CD14-positive monocyte (primary cell): ENCODE measurements at regions not wholly inside any gene's neighbourhood (a gene's known extent, or its start where the extent isn't known, plus 50 kb on each side); places are given as distances from the start of the nearest gene placed in this dataset.
"Not testable (repeated sequence)": the region's sequence is repeated elsewhere in the genome, so short reads cannot be mapped to it uniquely, and the experiment has no call there.

Source experiments
- DNase-seq, 3 donors: peaks; one replicate each; pipeline ENCODE4 v3.0.0-alpha.2; 2011 to 2022
- H2AFZ ChIP-seq: 2 replicates; pipeline ENCODE4 v1.6.0; 2012; ENCODE audit warnings: mild to moderate bottlenecking, low read depth, low read length, inconsistent platforms; ENCODE audit not compliant: insufficient read depth, poor library complexity, severe bottlenecking
- H3K27ac ChIP-seq, 2 donors: 1 replicate in 1 of 2; 2 replicates in 1 of 2; pipeline ENCODE4 v1.5.1; 2012 to 2013; ENCODE audit warnings: low read length in 2 of 2, control low read depth in 1 of 2, inconsistent platforms in 1 of 2, low read depth in 1 of 2, mild to moderate bottlenecking in 1 of 2
- H3K27me3 ChIP-seq, 2 donors: one replicate each; pipeline versions ENCODE4 v1.6.0 to v1.6.1; 2011 to 2013; ENCODE audit warnings: low read length in 2 of 2; ENCODE audit not compliant: control insufficient read depth in 2 of 2, insufficient read depth in 2 of 2
- H3K36me3 ChIP-seq, 2 donors: replicated peaks in 1 of 2; 1 replicate in 1 of 2; 2 replicates in 1 of 2; pipeline versions ENCODE4 v1.5.1 to v1.6.1; 2012 to 2013; ENCODE audit warnings: low read length in 2 of 2, control low read depth in 1 of 2, inconsistent platforms in 1 of 2, mild to moderate bottlenecking in 1 of 2; ENCODE audit not compliant: insufficient read depth in 2 of 2, control insufficient read depth in 1 of 2
- H3K4me1 ChIP-seq, 2 donors: 1 replicate in 1 of 2; 2 replicates in 1 of 2; pipeline versions ENCODE4 v1.5.1 to v1.6.1; 2012 to 2013; ENCODE audit warnings: low read length in 2 of 2, control low read depth in 1 of 2, inconsistent platforms in 1 of 2, mild to moderate bottlenecking in 1 of 2, moderate library complexity in 1 of 2; ENCODE audit not compliant: insufficient read depth in 2 of 2, control insufficient read depth in 1 of 2
- H3K4me2 ChIP-seq: replicated peaks from 2 replicates; pipeline ENCODE3; 2012; ENCODE audit warnings: low read length, moderate library complexity, mild to moderate bottlenecking; ENCODE audit not compliant: poor library complexity, severe bottlenecking; ENCODE audit errors: extremely low read depth
- H3K4me3 ChIP-seq, 3 experiments: fragments of 200-600 bp in 1 of 3; sonication (generic) in 1 of 3; replicated peaks in 1 of 3; 1 replicate in 2 of 3; 2 replicates in 1 of 3; pipeline ENCODE4 v1.5.1; 2011 to 2013; ENCODE audit warnings: low read length in 3 of 3, mild to moderate bottlenecking in 3 of 3, control low read depth in 2 of 3, low read depth in 2 of 3, inconsistent platforms in 1 of 3, moderate library complexity in 1 of 3
- H3K79me2 ChIP-seq: 2 replicates; pipeline ENCODE4 v1.6.0; 2012; ENCODE audit warnings: mild to moderate bottlenecking, control low read depth, inconsistent platforms, low read length, moderate library complexity; ENCODE audit not compliant: insufficient read depth
- H3K9ac ChIP-seq: 2 replicates; pipeline ENCODE4 v1.6.0; 2017; ENCODE audit warnings: low read length, mild to moderate bottlenecking; ENCODE audit not compliant: insufficient read depth, poor library complexity, severe bottlenecking
- H3K9me3 ChIP-seq, 2 donors: replicated peaks in 1 of 2; 1 replicate in 1 of 2; 2 replicates in 1 of 2; pipeline versions ENCODE4 v1.5.1 to v1.6.1; 2012 to 2013; ENCODE audit warnings: low read length in 2 of 2, control low read depth in 1 of 2; ENCODE audit not compliant: control insufficient read depth in 1 of 2, insufficient read depth in 1 of 2
- H4K20me1 ChIP-seq: 2 replicates; pipeline ENCODE4 v1.6.0; 2012; ENCODE audit warnings: mild to moderate bottlenecking, low read length, control low read depth, moderate library complexity; ENCODE audit not compliant: insufficient read depth
- H3K27ac Mint-ChIP-seq, 7 donors: one replicate each; pipeline ENCODE4 v1.8.0; 2020; ENCODE audit warnings: mild to moderate bottlenecking in 7 of 7, mixed read lengths in 7 of 7, moderate library complexity in 6 of 7, inconsistent platforms in 2 of 7
- H3K27me3 Mint-ChIP-seq, 3 donors: one replicate each; pipeline ENCODE4 v1.8.0; 2021 to 2022; ENCODE audit warnings: low read depth in 3 of 3, mild to moderate bottlenecking in 3 of 3, mixed read lengths in 3 of 3, moderate library complexity in 3 of 3, inconsistent platforms in 1 of 3
- H3K36me3 Mint-ChIP-seq, 2 donors: one replicate each; pipeline ENCODE4 v1.8.0; 2020; ENCODE audit warnings: mixed read lengths in 2 of 2, inconsistent platforms in 1 of 2, mild to moderate bottlenecking in 1 of 2
- H3K4me1 Mint-ChIP-seq: one replicate; pipeline ENCODE4 v1.8.0; 2020; ENCODE audit warnings: mild to moderate bottlenecking, mixed read lengths
- H3K4me3 Mint-ChIP-seq, 2 donors: one replicate each; pipeline ENCODE4 v1.8.0; 2020; ENCODE audit warnings: mild to moderate bottlenecking in 2 of 2, mixed read lengths in 2 of 2, moderate library complexity in 1 of 2
- H3K9me3 Mint-ChIP-seq, 7 donors: one replicate each; pipeline ENCODE4 v1.8.0; 2020 to 2022; ENCODE audit warnings: mixed read lengths in 7 of 7, mild to moderate bottlenecking in 6 of 7, moderate library complexity in 6 of 7, inconsistent platforms in 2 of 7
- WGBS: methylation state at CpG from one replicate; pipeline ENCODE4 v1.1.5; 2013; ENCODE audit warnings: missing lambda C conversion rate; ENCODE audit not compliant: insufficient coverage; 5-methylcytosine and 5-hydroxymethylcytosine counted together
- intact Hi-C, 2 donors: fragments of 100-400 bp; cut with micrococcal nuclease; formaldehyde crosslinking; loops; one replicate each; pipeline versions ENCODE4 v1.15.0 to v1.15.1; 2023
- TF ChIP-seq, protein P1 (sequence below): fragments of 200-600 bp; IDR thresholded peaks from one replicate; pipeline ENCODE4 v1.8.0; 2022; ENCODE audit warnings: antibody characterized with exemption, mild to moderate bottlenecking

DNA sequence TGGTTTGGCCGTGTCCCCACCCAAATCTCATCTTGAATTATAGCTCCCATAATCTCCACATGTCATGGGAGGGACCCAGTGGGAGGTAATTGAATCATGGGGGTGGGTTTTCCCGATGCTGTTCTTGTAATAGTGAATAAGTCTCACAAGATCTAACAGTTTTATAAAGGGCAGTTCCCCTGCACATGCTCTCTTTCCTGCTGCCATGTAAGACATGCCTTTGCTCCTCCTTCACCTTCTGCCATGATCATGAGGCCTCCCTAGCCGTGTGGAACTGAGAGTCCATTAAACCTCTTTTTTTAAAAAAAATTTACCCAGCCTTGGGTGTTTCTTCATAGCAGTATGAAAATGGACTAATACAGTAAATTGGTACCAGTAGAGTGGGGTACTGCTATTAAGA lies 510.6 kb upstream of the FANCL start:
- intact Hi-C loops, H3K27me3 Mint-ChIP-seq, H2AFZ ChIP-seq, H3K4me3 Mint-ChIP-seq, H3K27ac Mint-ChIP-seq, H4K20me1 ChIP-seq, H3K36me3 ChIP-seq, H3K79me2 ChIP-seq, H3K9ac ChIP-seq, H3K36me3 Mint-ChIP-seq, H3K27me3 ChIP-seq, H3K4me1 ChIP-seq, DNase-seq, H3K4me3 ChIP-seq, H3K27ac ChIP-seq, H3K4me2 ChIP-seq: not testable (repeated sequence)
- Mint-ChIP-seq H3K4me1 (peaks cover 14% of the 10 kb centered on the region), H3K9me3 (peaks cover 4 to 16% (median 9%) of the 10 kb centered on the region in 7 donors)
- peaks cover 0 to 10% of the 10 kb centered on the region in 2 donors for H3K9me3 ChIP-seq
- WGBS = no CpG with 5 or more reads among the region's 3 CpGs

DNA sequence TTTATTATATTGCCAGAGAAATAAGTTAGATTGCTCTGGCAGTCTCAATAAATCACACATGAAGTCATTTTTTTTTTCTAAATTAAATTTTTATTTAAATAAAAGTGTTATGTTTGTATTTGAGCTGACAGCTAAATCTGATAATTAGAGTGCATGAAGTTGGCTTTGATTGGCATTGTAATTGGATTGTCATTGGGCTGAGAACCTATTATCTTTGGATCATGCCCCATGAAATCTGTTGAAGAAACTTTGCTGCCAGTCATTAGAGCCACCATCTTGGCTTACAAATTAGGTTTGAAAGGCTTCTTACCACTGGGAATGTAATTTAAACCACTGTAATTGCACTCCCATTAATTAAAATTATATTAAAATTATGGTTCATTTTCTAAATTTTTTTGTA lies 507.9 kb upstream of the FANCL start:
- no peak for DNase-seq
- Mint-ChIP-seq H3K36me3 (peaks cover 0 to 2% of the 10 kb centered on the region in 2 donors), H3K9me3 (peaks cover 8 to 23% (median 13%) of the 10 kb centered on the region in 7 donors), H3K27me3 (no peaks in the 10 kb centered on the region), H3K27ac (no peak overlapping the region), H3K4me1 (peaks cover 10% of the 10 kb centered on the region), H3K4me3 (no peak overlapping the region)
- TF ChIP-seq, protein P1, sequence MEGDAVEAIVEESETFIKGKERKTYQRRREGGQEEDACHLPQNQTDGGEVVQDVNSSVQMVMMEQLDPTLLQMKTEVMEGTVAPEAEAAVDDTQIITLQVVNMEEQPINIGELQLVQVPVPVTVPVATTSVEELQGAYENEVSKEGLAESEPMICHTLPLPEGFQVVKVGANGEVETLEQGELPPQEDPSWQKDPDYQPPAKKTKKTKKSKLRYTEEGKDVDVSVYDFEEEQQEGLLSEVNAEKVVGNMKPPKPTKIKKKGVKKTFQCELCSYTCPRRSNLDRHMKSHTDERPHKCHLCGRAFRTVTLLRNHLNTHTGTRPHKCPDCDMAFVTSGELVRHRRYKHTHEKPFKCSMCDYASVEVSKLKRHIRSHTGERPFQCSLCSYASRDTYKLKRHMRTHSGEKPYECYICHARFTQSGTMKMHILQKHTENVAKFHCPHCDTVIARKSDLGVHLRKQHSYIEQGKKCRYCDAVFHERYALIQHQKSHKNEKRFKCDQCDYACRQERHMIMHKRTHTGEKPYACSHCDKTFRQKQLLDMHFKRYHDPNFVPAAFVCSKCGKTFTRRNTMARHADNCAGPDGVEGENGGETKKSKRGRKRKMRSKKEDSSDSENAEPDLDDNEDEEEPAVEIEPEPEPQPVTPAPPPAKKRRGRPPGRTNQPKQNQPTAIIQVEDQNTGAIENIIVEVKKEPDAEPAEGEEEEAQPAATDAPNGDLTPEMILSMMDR = no peak
- H3K4me3 ChIP-seq = no peak overlapping the region
- no peak overlapping the region for H3K27ac ChIP-seq
- no peaks in the 10 kb centered on the region for H3K27me3 ChIP-seq
- no peak overlapping the region for H3K9ac ChIP-seq
- intact Hi-C loops = no loop called here
- H3K9me3 ChIP-seq = peaks cover 0 to 10% of the 10 kb centered on the region in 2 donors
- H2AFZ ChIP-seq = no peak overlapping the region
- no peaks in the 10 kb centered on the region for H3K4me1 ChIP-seq
- no peaks in the 10 kb centered on the region for H3K79me2 ChIP-seq
- no peak overlapping the region for H3K4me2 ChIP-seq
- no peaks in the 10 kb centered on the region for H4K20me1 ChIP-seq
- no peaks in the 10 kb centered on the region for H3K36me3 ChIP-seq

DNA sequence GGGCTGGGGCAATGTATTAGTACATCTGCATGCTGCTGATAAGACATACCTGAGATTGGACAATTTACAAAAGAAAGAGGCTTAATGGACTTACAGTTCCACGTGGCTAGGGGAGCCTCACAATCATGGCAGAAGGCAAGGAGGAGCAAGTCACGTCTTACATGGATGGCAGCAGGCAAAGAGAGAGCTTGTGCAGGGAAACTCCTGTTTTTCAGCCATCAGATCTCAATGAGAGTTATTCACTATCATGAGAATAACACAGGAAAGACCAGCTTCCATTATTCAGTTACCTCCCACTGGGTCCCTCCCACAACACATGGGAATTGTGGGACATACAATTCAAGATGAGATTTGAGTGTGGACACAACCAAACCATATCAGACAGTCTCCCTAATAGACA lies 504.2 kb upstream of the FANCL start:
- intact Hi-C loops, H2AFZ ChIP-seq, H3K9ac ChIP-seq, H3K9me3 ChIP-seq, H3K4me1 ChIP-seq, H3K36me3 Mint-ChIP-seq, DNase-seq, H3K4me3 ChIP-seq, H3K4me2 ChIP-seq, H3K36me3 ChIP-seq, H3K27ac ChIP-seq, H3K79me2 ChIP-seq, H3K27me3 ChIP-seq, H3K27me3 Mint-ChIP-seq, H3K4me3 Mint-ChIP-seq, H3K27ac Mint-ChIP-seq, H4K20me1 ChIP-seq: not testable (repeated sequence)
- Mint-ChIP-seq H3K9me3 (peaks cover 0 to 11% (median 7%) of the 10 kb centered on the region in 7 donors), H3K4me1 (peaks cover 11% of the 10 kb centered on the region)
- 88% methylated on average over 1 of the region's 2 CpGs for WGBS
